Endothelial cell of umbilical vein (primary cell): ENCODE measurements at regions not wholly inside any gene's neighbourhood (a gene's known extent, or its start where the extent isn't known, plus 50 kb on each side); places are given as distances from the start of the nearest gene placed in this dataset.
"Not testable (repeated sequence)": the region's sequence is repeated elsewhere in the genome, so short reads cannot be mapped to it uniquely, and the experiment has no call there.

Source experiments
- BruUV-seq: library from RNA; stranded (reverse); fragments of 400-500 nt; replicated peaks from 2 replicates; lab custom pipeline; 2021; lab: Mats Ljungman, UMichigan
- CTCF ChIA-PET: fragments of 300-600, 350-600 bp; sonication (Branson Sonifier 250); formaldehyde crosslinking; loops from one replicate; lab custom pipeline; 2021; ENCODE audit warnings: antibody characterized with exemption, inconsistent platforms; lab: Charles Lee
- POLR2A ChIA-PET: fragments of 300-600, 350-600 bp; sonication (Branson Sonifier 250); formaldehyde crosslinking; loops from one replicate; lab custom pipeline; 2021; ENCODE audit warnings: antibody characterized with exemption, inconsistent platforms; lab: Charles Lee
- DNase-seq: peaks from one replicate; pipeline ENCODE4 v3.0.0-alpha.2; 2011; ENCODE audit warnings: low read depth, low spot score
- FAIRE-seq: peaks from 2 replicates; lab custom pipeline; 2011; peaks lifted over from hg19 to GRCh38; lab: Jason Lieb, UNC
- H2AFZ ChIP-seq: 2 replicates; pipeline ENCODE4 v1.6.0; 2012; ENCODE audit warnings: low read depth, low read length, control low read depth, inconsistent platforms
- H3K27ac ChIP-seq: 2 replicates; pipeline ENCODE4 v1.5.1; 2011; ENCODE audit warnings: low read depth, mild to moderate bottlenecking, control low read depth, low read length, moderate library complexity; ENCODE audit not compliant: insufficient read depth
- H3K27me3 ChIP-seq, 2 experiments: 2 replicates each; pipeline versions ENCODE4 v1.6.0 to v1.6.1; 2011; ENCODE audit warnings: low read length in 2 of 2, mixed read lengths in 1 of 2; ENCODE audit not compliant: control insufficient read depth in 2 of 2, insufficient read depth in 2 of 2
- H3K36me3 ChIP-seq, 2 experiments: 2 replicates in 1 of 2; 3 replicates in 1 of 2; pipeline ENCODE4 v1.5.1; 2011; ENCODE audit warnings: low read length in 2 of 2, mild to moderate bottlenecking in 1 of 2, moderate library complexity in 1 of 2; ENCODE audit not compliant: control insufficient read depth in 2 of 2, insufficient read depth in 2 of 2; ENCODE audit errors: extremely low read depth in 1 of 2
- H3K4me1 ChIP-seq: 3 replicates; pipeline ENCODE4 v1.5.1; 2011; ENCODE audit warnings: mild to moderate bottlenecking, low read length; ENCODE audit not compliant: control insufficient read depth, insufficient read depth; ENCODE audit errors: extremely low read depth
- H3K4me2 ChIP-seq: 2 replicates; pipeline ENCODE4 v1.6.1; 2011; ENCODE audit warnings: low read length, control low read depth, mixed read lengths; ENCODE audit not compliant: insufficient read depth
- H3K4me3 ChIP-seq, 3 experiments: fragments of 200-600 bp in 1 of 3; sonication (generic), shearing (Covaris generic) in 1 of 3; replicated peaks in 1 of 3; 2 replicates each; pipeline ENCODE4 v1.5.1; 2011 to 2016; ENCODE audit warnings: control low read depth in 3 of 3, low read length in 3 of 3, mild to moderate bottlenecking in 2 of 3, inconsistent platforms in 1 of 3, low read depth in 1 of 3, moderate library complexity in 1 of 3; ENCODE audit not compliant: insufficient read depth in 1 of 3
- H3K79me2 ChIP-seq: 2 replicates; pipeline ENCODE4 v1.6.0; 2012; ENCODE audit warnings: low read length, inconsistent platforms; ENCODE audit not compliant: control insufficient read depth, insufficient read depth
- H3K9ac ChIP-seq: replicated peaks from 2 replicates; pipeline ENCODE3; 2011; ENCODE audit warnings: low read length, control low read depth; ENCODE audit not compliant: insufficient read depth; ENCODE audit errors: extremely low read depth
- H3K9me1 ChIP-seq: replicated peaks from 3 replicates; pipeline ENCODE4 v1.6.0; 2011; ENCODE audit warnings: mild to moderate bottlenecking, low read length; ENCODE audit not compliant: control insufficient read depth, insufficient read depth; ENCODE audit errors: extremely low read depth
- H3K9me3 ChIP-seq: replicated peaks from 2 replicates; pipeline ENCODE4 v1.5.1; 2012; ENCODE audit warnings: low read length, inconsistent platforms; ENCODE audit not compliant: control insufficient read depth, insufficient read depth
- H4K20me1 ChIP-seq: replicated peaks from 2 replicates; pipeline ENCODE3; 2011; ENCODE audit warnings: mild to moderate bottlenecking, low read length; ENCODE audit not compliant: control insufficient read depth, insufficient read depth; ENCODE audit errors: extremely low read depth
- EZH2 ChIP-seq: IDR thresholded peaks from 2 replicates; pipeline ENCODE4 v1.6.1; 2012; ENCODE audit warnings: borderline replicate concordance, low read depth, mild to moderate bottlenecking, moderate library complexity, low read length, inconsistent platforms; ENCODE audit not compliant: severe bottlenecking
- MYC ChIP-seq: IDR thresholded peaks from one replicate; pipeline ENCODE4 v1.6.1; 2011; ENCODE audit warnings: mild to moderate bottlenecking, low read depth, low read length
- POLR2A ChIP-seq: IDR thresholded peaks from 2 replicates; pipeline ENCODE4 v1.6.1; 2012; ENCODE audit warnings: low read depth, mild to moderate bottlenecking, control low read depth, low read length
- POLR2AphosphoS5 ChIP-seq: IDR thresholded peaks from 2 replicates; pipeline ENCODE4 v1.6.1; 2012; ENCODE audit warnings: low read depth, mild to moderate bottlenecking, control low read depth, low read length, moderate library complexity; ENCODE audit not compliant: insufficient read depth
- dilution Hi-C: fragments of 300-500 bp; cut with MboI; formaldehyde crosslinking; loops from one replicate; pipeline ENCODE4 v1.15.0; 2019; ENCODE audit warnings: low sequenced_read_pairs; ENCODE audit not compliant: extremely low pct_ligation_motif_present
- intact Hi-C: fragments of 100-400 bp; cut with micrococcal nuclease; formaldehyde crosslinking; loops from one replicate; pipeline ENCODE4 v1.10.0; 2022
- TF ChIP-seq, protein P1 (sequence below), 2 donors: IDR thresholded peaks; 1 replicate in 1 of 2; 2 replicates in 1 of 2; pipeline ENCODE4 v1.5.1; 2011; ENCODE audit warnings: low read length in 2 of 2, mild to moderate bottlenecking in 2 of 2, moderate library complexity in 2 of 2, control low read depth in 1 of 2, inconsistent platforms in 1 of 2, low read depth in 1 of 2; ENCODE audit not compliant: insufficient read depth in 1 of 2; ENCODE audit errors: extremely low read depth in 1 of 2

DNA sequence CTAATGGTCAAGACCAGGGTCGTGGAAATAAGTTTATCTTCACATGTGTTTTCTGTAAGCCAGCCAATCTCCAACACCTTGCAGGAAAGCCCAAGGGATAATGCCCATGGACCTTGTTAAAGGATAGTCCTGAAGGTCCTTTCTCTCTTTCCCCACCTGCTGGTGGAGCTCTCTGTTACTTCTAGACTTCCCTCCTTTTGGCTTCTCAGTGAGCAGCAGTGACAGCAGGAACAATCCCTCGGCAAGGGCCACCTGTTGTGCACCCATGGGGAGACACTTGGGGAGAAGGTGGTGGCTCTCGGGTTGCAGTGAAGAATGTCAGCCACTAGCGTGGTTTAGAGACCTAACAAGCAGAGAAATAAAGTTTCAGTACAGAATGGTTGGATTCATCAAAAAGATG is 84.0 kb upstream of the OSBPL11 start:
- Histone ChIP-seq H3K9me1 (no peaks in the 10 kb centered on the region), H2AFZ (no peak overlapping the region), H3K9me3 (no peaks in the 10 kb centered on the region), H3K4me1 (no peaks in the 10 kb centered on the region), H4K20me1 (no peaks in the 10 kb centered on the region), H3K79me2 (no peaks in the 10 kb centered on the region), H3K36me3 (no peaks in the 10 kb centered on the region), H3K4me3 (no peak overlapping the region), H3K27me3 (no peaks in the 10 kb centered on the region), H3K9ac (no peak overlapping the region), H3K4me2 (no peak overlapping the region), H3K27ac (no peak overlapping the region)
- FAIRE-seq (no peak), DNase-seq (no peak)
- POLR2A ChIA-PET, result no interaction called here
- dilution Hi-C loops, result no loop called here
- BruUV-seq, result no TSS peak
- CTCF ChIA-PET, result no interaction called here
- intact Hi-C loops, result no loop called here
- TF ChIP-seq POLR2A (no peak), POLR2AphosphoS5 (no peak), MYC (no peak)
- TF ChIP-seq, protein P1, sequence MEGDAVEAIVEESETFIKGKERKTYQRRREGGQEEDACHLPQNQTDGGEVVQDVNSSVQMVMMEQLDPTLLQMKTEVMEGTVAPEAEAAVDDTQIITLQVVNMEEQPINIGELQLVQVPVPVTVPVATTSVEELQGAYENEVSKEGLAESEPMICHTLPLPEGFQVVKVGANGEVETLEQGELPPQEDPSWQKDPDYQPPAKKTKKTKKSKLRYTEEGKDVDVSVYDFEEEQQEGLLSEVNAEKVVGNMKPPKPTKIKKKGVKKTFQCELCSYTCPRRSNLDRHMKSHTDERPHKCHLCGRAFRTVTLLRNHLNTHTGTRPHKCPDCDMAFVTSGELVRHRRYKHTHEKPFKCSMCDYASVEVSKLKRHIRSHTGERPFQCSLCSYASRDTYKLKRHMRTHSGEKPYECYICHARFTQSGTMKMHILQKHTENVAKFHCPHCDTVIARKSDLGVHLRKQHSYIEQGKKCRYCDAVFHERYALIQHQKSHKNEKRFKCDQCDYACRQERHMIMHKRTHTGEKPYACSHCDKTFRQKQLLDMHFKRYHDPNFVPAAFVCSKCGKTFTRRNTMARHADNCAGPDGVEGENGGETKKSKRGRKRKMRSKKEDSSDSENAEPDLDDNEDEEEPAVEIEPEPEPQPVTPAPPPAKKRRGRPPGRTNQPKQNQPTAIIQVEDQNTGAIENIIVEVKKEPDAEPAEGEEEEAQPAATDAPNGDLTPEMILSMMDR (IDR thresholded peaks at IDR 0.05; ENCODE audit: extremely low read depth in 1 of 2, insufficient read depth in 1 of 2, low read depth in 1 of 2, low read length in 2 of 2), result no peak

DNA sequence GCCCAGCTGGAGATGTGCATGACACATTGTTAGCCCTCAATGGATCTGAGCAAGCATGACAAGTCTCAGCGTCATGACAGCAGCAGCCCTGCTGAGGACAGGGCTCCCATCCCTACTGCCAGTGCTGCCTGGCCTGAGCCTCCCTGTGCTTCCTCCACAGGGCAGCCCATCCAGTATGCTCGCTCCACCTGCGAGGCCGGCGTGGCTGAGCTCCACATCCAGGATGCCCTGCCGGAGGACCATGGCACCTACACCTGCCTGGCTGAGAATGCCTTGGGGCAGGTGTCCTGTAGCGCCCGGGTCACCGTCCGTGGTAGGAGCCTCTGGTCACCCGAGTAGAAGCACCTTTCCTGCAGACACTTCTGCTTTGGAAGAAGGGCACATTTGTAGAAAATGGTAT is 85.8 kb upstream of the OSBPL11 start:
- no peaks in the 10 kb centered on the region for H3K36me3 ChIP-seq
- H3K9me3 ChIP-seq, result no peaks in the 10 kb centered on the region
- ChIA-PET POLR2A (no interaction called here), CTCF (no interaction called here)
- H3K27me3 ChIP-seq, result no peaks in the 10 kb centered on the region
- H3K9me1 ChIP-seq, result no peaks in the 10 kb centered on the region
- no peak overlapping the region for H3K4me2 ChIP-seq
- dilution Hi-C loops, result no loop called here
- intact Hi-C loops, result no loop called here
- no peaks in the 10 kb centered on the region for H3K79me2 ChIP-seq
- H3K4me1 ChIP-seq, result no peaks in the 10 kb centered on the region
- DNase-seq (no peak), FAIRE-seq (no peak)
- TF ChIP-seq EZH2, result no peak
- no peak overlapping the region for H2AFZ ChIP-seq
- H3K27ac ChIP-seq, result no peak overlapping the region
- H3K9ac ChIP-seq, result no peak overlapping the region
- H3K4me3 ChIP-seq, result no peak overlapping the region
- no TSS peak for BruUV-seq
- no peaks in the 10 kb centered on the region for H4K20me1 ChIP-seq

DNA sequence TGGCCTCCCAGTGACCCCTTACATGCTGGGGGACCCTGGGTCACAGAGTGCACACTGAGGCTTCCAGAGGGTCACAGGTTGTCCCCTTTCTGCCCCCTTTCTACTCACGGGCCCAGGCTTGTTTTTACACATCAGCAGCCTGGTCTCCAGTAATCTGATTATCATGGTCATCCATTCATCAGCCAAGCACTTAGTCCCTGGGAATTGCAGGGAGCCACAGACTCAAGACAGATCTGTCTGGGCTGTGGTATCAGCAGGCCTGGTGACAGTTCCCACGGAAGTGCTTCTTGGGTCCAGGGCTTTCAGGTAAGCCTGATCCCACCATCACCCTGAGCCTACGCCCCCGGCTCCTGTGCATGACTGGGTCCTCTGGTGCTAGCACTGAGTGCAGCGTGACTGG is 86.6 kb upstream of the OSBPL11 start:
- H3K9me1 ChIP-seq, result not testable (repeated sequence)

More for the DNA sequence above, 86.6 kb upstream of the OSBPL11 start:
- DNase-seq, FAIRE-seq, H3K27ac ChIP-seq, CTCF ChIA-PET, H2AFZ ChIP-seq, H3K4me1 ChIP-seq, H3K36me3 ChIP-seq, H3K9ac ChIP-seq, H3K27me3 ChIP-seq, intact Hi-C loops, H3K4me3 ChIP-seq, dilution Hi-C loops, H3K79me2 ChIP-seq, POLR2A ChIA-PET, BruUV-seq, H4K20me1 ChIP-seq, H3K4me2 ChIP-seq, H3K9me3 ChIP-seq: not testable (repeated sequence)
